ENCODE measurements at regions not wholly inside any gene's neighbourhood (a gene's known extent, or its start where the extent isn't known, plus 50 kb on each side); places are given as distances from the start of the nearest gene placed in this dataset.

DNA sequence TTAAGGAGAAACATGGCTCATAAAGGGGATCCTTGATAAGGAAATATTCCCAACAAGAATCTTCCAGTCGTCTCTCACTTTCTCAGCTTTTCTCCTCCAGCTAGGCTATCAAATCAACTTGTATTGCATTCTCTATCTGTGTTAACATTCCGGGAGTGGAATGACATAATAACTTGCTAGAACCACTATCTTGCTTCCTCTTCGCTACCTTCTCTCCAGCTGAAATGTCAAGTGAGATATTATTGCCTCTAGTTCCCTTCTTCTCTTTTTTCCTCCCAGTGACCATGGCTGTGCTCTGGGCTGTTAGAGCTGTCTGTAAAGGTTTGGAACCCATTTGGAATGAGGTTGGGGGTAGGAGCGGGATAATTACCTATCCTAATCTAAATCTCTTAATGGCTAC is 1329.5 kb upstream of the WWC1 start:
- TF ChIP-seq, protein P1, sequence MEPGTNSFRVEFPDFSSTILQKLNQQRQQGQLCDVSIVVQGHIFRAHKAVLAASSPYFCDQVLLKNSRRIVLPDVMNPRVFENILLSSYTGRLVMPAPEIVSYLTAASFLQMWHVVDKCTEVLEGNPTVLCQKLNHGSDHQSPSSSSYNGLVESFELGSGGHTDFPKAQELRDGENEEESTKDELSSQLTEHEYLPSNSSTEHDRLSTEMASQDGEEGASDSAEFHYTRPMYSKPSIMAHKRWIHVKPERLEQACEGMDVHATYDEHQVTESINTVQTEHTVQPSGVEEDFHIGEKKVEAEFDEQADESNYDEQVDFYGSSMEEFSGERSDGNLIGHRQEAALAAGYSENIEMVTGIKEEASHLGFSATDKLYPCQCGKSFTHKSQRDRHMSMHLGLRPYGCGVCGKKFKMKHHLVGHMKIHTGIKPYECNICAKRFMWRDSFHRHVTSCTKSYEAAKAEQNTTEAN (CRISPR knock-in tag; conservative IDR thresholded peaks at IDR 0.05), result no peak
- no peak for TF ChIP-seq MED1 (CRISPR knock-in tag; IDR thresholded peaks at IDR 0.05)
- no peak for TF ChIP-seq EZH2 (conservative IDR thresholded peaks at IDR 0.05; ENCODE audit: low read depth, low read length)
- no peak for TF ChIP-seq MYC (CRISPR knock-in tag; IDR thresholded peaks at IDR 0.05; ENCODE audit: borderline replicate concordance)
